T-cell (primary cell): ENCODE measurements at regions not wholly inside any gene's neighbourhood (a gene's known extent, or its start where the extent isn't known, plus 50 kb on each side); places are given as distances from the start of the nearest gene placed in this dataset.
"Not testable (repeated sequence)": the region's sequence is repeated elsewhere in the genome, so short reads cannot be mapped to it uniquely, and the experiment has no call there.

ENCODE experiments used
- ATAC-seq, 4 experiments: fragments of 200-7000 bp in 3 of 4; fragments of 150-1000 bp in 1 of 4; cut with Tn5 transposase; replicated peaks in 1 of 4; 1 replicate in 3 of 4; 2 replicates in 1 of 4; pipeline ENCODE4 v1.10.0; 2021; ENCODE audit warnings: moderate library complexity in 3 of 4, mild to moderate bottlenecking in 2 of 4, moderate number of reproducible peaks in 1 of 4
- CTCF ChIA-PET, 2 donors: fragments of 300-600 bp; sonication (Branson Sonifier 250); formaldehyde crosslinking; loops; one replicate each; lab custom pipeline; 2022; ENCODE audit warnings: antibody characterized with exemption in 2 of 2; lab: Charles Lee
- POLR2A ChIA-PET, 2 donors: fragments of 300-600 bp; sonication (Branson Sonifier 250); formaldehyde crosslinking; loops; one replicate each; lab custom pipeline; 2022; ENCODE audit warnings: antibody characterized with exemption in 2 of 2; lab: Charles Lee
- DNase-seq, 35 experiments: peaks; one replicate each; pipeline versions ENCODE4 v3.0.0 to v3.0.0-alpha.2; 2013 to 2023
- H3K27ac ChIP-seq: one replicate; pipeline ENCODE4 v1.5.1; 2013; ENCODE audit warnings: low read length
- H3K27me3 ChIP-seq, 2 experiments: replicated peaks in 1 of 2; 1 replicate in 1 of 2; 2 replicates in 1 of 2; pipeline versions ENCODE4 v1.6.1 to v1.7.0; 2013; ENCODE audit warnings: low read length in 1 of 2, mixed read lengths in 1 of 2; ENCODE audit not compliant: control insufficient read depth in 2 of 2, insufficient read depth in 2 of 2; ENCODE audit errors: extremely low read depth in 1 of 2
- H3K36me3 ChIP-seq, 2 donors: 1 replicate in 1 of 2; 2 replicates in 1 of 2; pipeline versions ENCODE4 v1.6.1 to v1.7.0; 2013; ENCODE audit warnings: low read length in 1 of 2; ENCODE audit not compliant: control insufficient read depth in 2 of 2, insufficient read depth in 1 of 2; ENCODE audit errors: extremely low read depth in 1 of 2
- H3K4me1 ChIP-seq, 2 experiments: 1 replicate in 1 of 2; 2 replicates in 1 of 2; pipeline versions ENCODE4 v1.6.1 to v1.7.0; 2013; ENCODE audit warnings: low read length in 2 of 2, mixed read lengths in 1 of 2; ENCODE audit not compliant: insufficient read depth in 2 of 2, control insufficient read depth in 1 of 2; ENCODE audit errors: extremely low read depth in 1 of 2
- H3K4me3 ChIP-seq, 2 donors: 1 replicate in 1 of 2; 2 replicates in 1 of 2; pipeline versions ENCODE4 v1.5.1 to v1.7.0; 2013; ENCODE audit warnings: mild to moderate bottlenecking in 2 of 2, low read length in 1 of 2, moderate library complexity in 1 of 2; ENCODE audit not compliant: control insufficient read depth in 1 of 2; ENCODE audit errors: extremely low read depth in 1 of 2
- H3K9me3 ChIP-seq: 2 replicates; pipeline ENCODE4 v1.7.0; 2013
- H3K27ac Mint-ChIP-seq, 2 donors: one replicate each; pipeline ENCODE4 v1.8.0; 2020 to 2021; ENCODE audit warnings: mild to moderate bottlenecking in 2 of 2, mixed read lengths in 2 of 2
- H3K27me3 Mint-ChIP-seq, 2 donors: one replicate each; pipeline ENCODE4 v1.8.0; 2021 to 2022; ENCODE audit warnings: mixed read lengths in 2 of 2
- H3K36me3 Mint-ChIP-seq: one replicate; pipeline ENCODE4 v1.8.0; 2021; ENCODE audit warnings: mixed read lengths
- H3K4me1 Mint-ChIP-seq, 3 donors: one replicate each; pipeline ENCODE4 v1.8.0; 2020 to 2022; ENCODE audit warnings: mixed read lengths in 3 of 3, mild to moderate bottlenecking in 1 of 3
- H3K4me3 Mint-ChIP-seq, 3 donors: one replicate each; pipeline ENCODE4 v1.8.0; 2020 to 2022; ENCODE audit warnings: mild to moderate bottlenecking in 3 of 3, mixed read lengths in 3 of 3, moderate library complexity in 3 of 3
- H3K9me3 Mint-ChIP-seq, 3 donors: one replicate each; pipeline ENCODE4 v1.8.0; 2020 to 2022; ENCODE audit warnings: mixed read lengths in 3 of 3
- WGBS: methylation state at CpG from one replicate; pipeline ENCODE4 v1.1.5; 2013; ENCODE audit warnings: missing lambda C conversion rate; ENCODE audit not compliant: insufficient coverage; 5-methylcytosine and 5-hydroxymethylcytosine counted together

DNA sequence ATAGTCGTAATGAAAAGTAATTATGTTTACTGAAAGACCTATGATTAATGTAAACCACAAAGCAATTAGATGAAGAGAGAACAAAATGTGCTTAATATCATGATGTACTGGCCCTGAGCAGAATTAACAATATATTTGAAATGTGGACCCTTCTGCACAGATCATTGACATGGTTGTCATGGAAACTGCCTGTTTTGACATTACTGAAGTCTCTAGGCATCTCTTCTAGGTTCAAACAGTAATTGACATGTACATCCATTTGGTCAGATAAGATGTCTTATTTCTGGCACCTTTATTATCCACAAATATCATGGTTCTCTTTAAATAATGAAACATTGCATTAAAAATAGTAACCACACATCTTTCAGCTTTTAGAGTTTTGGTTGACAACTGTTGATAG, 251.7 kb upstream of the GNPDA2 start:
- Histone ChIP-seq H3K36me3 (no peaks in the 10 kb centered on the region), H3K4me1 (no peaks in the 10 kb centered on the region), H3K27ac (no peak overlapping the region), H3K9me3 (no peaks in the 10 kb centered on the region), H3K4me3 (no peak overlapping the region), H3K27me3 (no peaks in the 10 kb centered on the region)
- WGBS = no CpG with 5 or more reads among the region's 1 CpG
- Mint-ChIP-seq H3K27ac (no peak overlapping the region), H3K9me3 (peaks cover 4 to 6% (median 4%) of the 10 kb centered on the region in 3 donors), H3K4me3 (no peak overlapping the region), H3K36me3 (no peaks in the 10 kb centered on the region), H3K27me3 (no peaks in the 10 kb centered on the region), H3K4me1 (no peaks in the 10 kb centered on the region)
- ATAC-seq = no peak
- POLR2A ChIA-PET = no interaction called here
- CTCF ChIA-PET = no interaction called here
- DNase-seq = no peak

GRCh38 chr4:44965435-44966095, 239.2 kb upstream of the GNPDA2 start:
- Histone ChIP-seq H3K4me3 (no peak overlapping the region), H3K27ac (no peak overlapping the region), H3K9me3 (no peaks in the 10 kb centered on the region), H3K4me1 (no peaks in the 10 kb centered on the region), H3K27me3 (no peaks in the 10 kb centered on the region), H3K36me3 (no peaks in the 10 kb centered on the region)
- H3K4me3 Mint-ChIP-seq = no peak overlapping the region
- H3K27me3 Mint-ChIP-seq = no peaks in the 10 kb centered on the region
- POLR2A ChIA-PET = no interaction called here
- no peaks in the 10 kb centered on the region for H3K36me3 Mint-ChIP-seq
- peaks cover 10 to 18% (median 12%) of the 10 kb centered on the region in 3 donors for H3K9me3 Mint-ChIP-seq
- H3K27ac Mint-ChIP-seq = no peak overlapping the region
- ATAC-seq (no peak), DNase-seq (no peak)
- no peaks in the 10 kb centered on the region for H3K4me1 Mint-ChIP-seq
- WGBS = no CpG with 5 or more reads among the region's 6 CpGs
- CTCF ChIA-PET = no interaction called here

DNA sequence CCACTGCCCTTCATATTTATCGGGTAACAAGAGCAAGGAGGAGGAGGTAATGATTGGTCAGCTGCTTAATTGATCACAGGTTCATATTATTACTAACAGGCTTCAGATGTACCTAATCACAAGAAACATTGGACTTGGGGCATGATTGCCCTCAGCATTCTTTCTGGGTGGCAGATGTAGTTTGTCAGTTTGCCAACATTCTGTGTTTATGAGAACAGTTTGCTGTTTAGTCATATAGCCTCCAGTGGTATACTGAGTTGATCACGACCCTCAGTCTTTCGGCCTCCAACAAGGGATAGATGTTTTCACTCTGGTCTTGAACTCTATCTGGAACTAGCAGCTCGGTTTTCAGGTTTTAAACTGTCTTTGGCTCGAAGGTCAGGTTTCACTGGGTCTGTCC, 237.7 kb upstream of the GNPDA2 start:
- H3K36me3 ChIP-seq, ATAC-seq, H3K27ac Mint-ChIP-seq, H3K27ac ChIP-seq, H3K4me3 Mint-ChIP-seq, H3K9me3 ChIP-seq, H3K4me1 ChIP-seq, H3K27me3 Mint-ChIP-seq, POLR2A ChIA-PET, H3K4me1 Mint-ChIP-seq, CTCF ChIA-PET, H3K27me3 ChIP-seq, DNase-seq, H3K4me3 ChIP-seq, H3K36me3 Mint-ChIP-seq: not testable (repeated sequence)
- H3K9me3 Mint-ChIP-seq = peaks cover 18 to 28% (median 18%) of the 10 kb centered on the region in 3 donors
- 50% methylated on average over 3 of the region's 5 CpGs for WGBS

- ChIA-PET CTCF (no interaction called here), POLR2A (no interaction called here)
- no peaks in the 10 kb centered on the region for H3K27me3 Mint-ChIP-seq
- Histone ChIP-seq H3K4me3 (no peak overlapping the region), H3K27ac (no peak overlapping the region), H3K36me3 (no peaks in the 10 kb centered on the region), H3K9me3 (no peaks in the 10 kb centered on the region), H3K27me3 (no peaks in the 10 kb centered on the region), H3K4me1 (no peaks in the 10 kb centered on the region)
- H3K4me3 Mint-ChIP-seq = no peak overlapping the region
- no peaks in the 10 kb centered on the region for H3K36me3 Mint-ChIP-seq
- peaks cover 23 to 34% (median 25%) of the 10 kb centered on the region in 3 donors for H3K9me3 Mint-ChIP-seq
- no peak overlapping the region for H3K27ac Mint-ChIP-seq
- no CpG with 5 or more reads among the region's 1 CpG for WGBS
- DNase-seq (no peak), ATAC-seq (no peak)
- no peaks in the 10 kb centered on the region for H3K4me1 Mint-ChIP-seq
Measured at GRCh38 chr4:44961001-44961755, 234.8 kb upstream of the GNPDA2 start.

DNA sequence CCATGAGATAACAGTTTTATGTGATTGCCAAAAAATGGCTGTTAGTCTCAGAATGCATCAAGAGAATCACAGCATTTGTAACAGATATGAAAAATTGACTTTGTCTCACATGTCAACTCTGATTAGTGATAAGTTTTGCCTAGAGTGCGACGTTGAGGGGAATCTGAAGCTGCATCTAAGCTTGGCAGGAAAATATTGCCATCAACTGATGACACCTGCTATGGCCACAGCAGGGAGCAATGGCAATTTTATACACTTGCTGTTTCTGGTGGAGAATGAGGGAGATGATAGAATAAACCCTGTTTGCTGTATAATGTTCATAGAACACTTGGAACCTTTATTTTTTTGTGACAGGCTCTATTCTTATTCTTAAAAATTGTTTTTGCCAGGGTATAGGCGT, 205.4 kb upstream of the GNPDA2 start:
- POLR2A ChIA-PET = no interaction called here

DNA sequence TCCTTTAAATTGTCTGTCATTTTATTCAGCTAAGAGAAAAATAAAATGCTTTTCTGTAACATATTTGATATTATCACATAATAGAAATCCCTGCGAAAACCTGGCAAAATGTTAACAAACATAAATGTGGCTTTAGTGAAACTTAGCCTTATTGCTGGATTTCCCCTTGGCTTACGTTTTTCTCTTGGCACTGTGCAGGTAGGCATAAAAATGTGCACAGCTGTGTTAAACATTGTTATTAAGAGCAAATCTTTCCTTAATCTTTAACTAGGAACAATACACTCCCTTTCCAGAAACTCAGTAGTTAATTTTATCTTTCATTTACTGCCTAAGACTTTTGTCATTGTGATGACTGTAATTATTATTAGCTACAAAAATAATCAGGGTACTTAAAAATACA, 202.4 kb upstream of the GNPDA2 start:
- H3K4me1 Mint-ChIP-seq = no peaks in the 10 kb centered on the region
- no peaks in the 10 kb centered on the region for H3K4me1 ChIP-seq
- H3K4me3 Mint-ChIP-seq = no peak overlapping the region
- peaks cover 0 to 4% (median 0%) of the 10 kb centered on the region in 3 donors for H3K9me3 Mint-ChIP-seq
- H3K27me3 Mint-ChIP-seq = no peaks in the 10 kb centered on the region
- no peak overlapping the region for H3K4me3 ChIP-seq
- no peak for DNase-seq
- no peak overlapping the region for H3K27ac ChIP-seq
- no peaks in the 10 kb centered on the region for H3K36me3 ChIP-seq
- H3K27me3 ChIP-seq = no peaks in the 10 kb centered on the region
- ChIA-PET CTCF (no interaction called here), POLR2A (no interaction called here)
- ATAC-seq = no peak
- H3K36me3 Mint-ChIP-seq = no peaks in the 10 kb centered on the region
- H3K27ac Mint-ChIP-seq = no peak overlapping the region
- H3K9me3 ChIP-seq = no peaks in the 10 kb centered on the region
- no CpG with 5 or more reads among the region's 2 CpGs for WGBS

More for the DNA sequence above, 205.4 kb upstream of the GNPDA2 start:
- Mint-ChIP-seq H3K4me1 (no peaks in the 10 kb centered on the region), H3K36me3 (no peaks in the 10 kb centered on the region), H3K9me3 (no peaks in the 10 kb centered on the region), H3K27me3 (no peaks in the 10 kb centered on the region), H3K27ac (no peak overlapping the region), H3K4me3 (no peak overlapping the region)
- CTCF ChIA-PET = no interaction called here
- 83% methylated on average over 2 of the region's 3 CpGs for WGBS
- Histone ChIP-seq H3K27me3 (no peaks in the 10 kb centered on the region), H3K36me3 (no peaks in the 10 kb centered on the region), H3K27ac (no peak overlapping the region), H3K4me3 (no peak overlapping the region), H3K9me3 (no peaks in the 10 kb centered on the region), H3K4me1 (no peaks in the 10 kb centered on the region)
- ATAC-seq (no peak), DNase-seq (no peak)
